ENCODE measurements at regions not wholly inside any gene's neighbourhood (a gene's known extent, or its start where the extent isn't known, plus 50 kb on each side); places are given as distances from the start of the nearest gene placed in this dataset.
A peak's percentile ranks its signal among the peaks of the same experiment; 100 is the strongest.

DNA sequence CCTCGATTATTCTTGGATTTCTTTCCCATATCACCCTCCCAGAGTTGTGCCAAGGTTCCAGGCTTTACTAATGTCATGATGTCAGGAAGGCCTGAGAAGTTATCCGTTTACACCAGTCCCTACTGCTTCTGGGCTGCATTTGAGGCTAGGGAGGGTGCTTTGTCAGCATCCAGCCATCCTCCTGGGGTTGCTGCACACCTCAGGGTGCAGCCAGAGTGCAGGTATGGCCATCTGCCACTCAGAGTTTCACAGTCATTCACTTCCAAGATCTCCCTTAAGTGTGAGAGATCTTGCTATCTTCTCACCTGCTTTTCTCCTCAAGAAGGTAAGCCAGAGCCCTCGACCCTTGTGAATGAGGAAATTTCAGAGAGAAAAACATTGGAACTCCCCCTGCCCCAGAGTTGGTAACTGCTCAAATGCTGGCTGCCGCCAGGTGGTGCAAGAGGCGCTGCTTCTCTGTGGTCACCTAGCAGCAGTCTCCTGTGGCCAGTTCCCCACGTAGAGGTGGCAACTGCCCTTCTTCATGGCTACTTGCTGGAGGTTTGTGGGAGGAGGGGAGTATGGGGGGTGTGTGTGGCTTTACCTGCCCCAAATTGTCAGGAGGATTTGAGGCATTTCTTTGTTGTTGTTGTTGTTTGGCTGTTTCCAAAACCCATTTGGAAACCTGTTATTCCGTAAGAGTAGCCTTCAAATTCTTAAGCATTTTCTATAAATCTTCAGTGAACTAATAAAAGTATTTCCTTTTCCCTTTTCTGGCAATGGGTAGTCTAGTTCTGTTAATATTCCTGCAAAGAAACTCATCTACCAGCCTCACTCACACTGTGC, 259.6 kb upstream of the DMRT1 start:
- TF ChIP-seq SRF (IDR thresholded peaks at IDR 0.05; ENCODE audit: low read depth, low read length) (no peak), CREB1 (IDR thresholded peaks at IDR 0.05) (no peak), EZH2 (IDR thresholded peaks at IDR 0.05; ENCODE audit: low read depth, low read length, severe bottlenecking) (no peak), GABPA (IDR thresholded peaks at IDR 0.05; ENCODE audit: borderline replicate concordance, insufficient read depth, low read length) (no peak), ZNF274 (IDR thresholded peaks at IDR 0.05; ENCODE audit: borderline replicate concordance, extremely low read depth, low read length) (no peak), RAD21 (IDR thresholded peaks at IDR 0.05 in 1 of 2, conservative IDR thresholded peaks at IDR 0.05 in 1 of 2; ENCODE audit: low read depth in 2 of 2, low read length in 2 of 2) (peak; percentile 57 to 64), RNF2 (IDR thresholded peaks at IDR 0.05; ENCODE audit: borderline replicate concordance, low read depth, low read length, missing control alignments, poor library complexity, severe bottlenecking) (no peak)
- TF ChIP-seq, protein P1, sequence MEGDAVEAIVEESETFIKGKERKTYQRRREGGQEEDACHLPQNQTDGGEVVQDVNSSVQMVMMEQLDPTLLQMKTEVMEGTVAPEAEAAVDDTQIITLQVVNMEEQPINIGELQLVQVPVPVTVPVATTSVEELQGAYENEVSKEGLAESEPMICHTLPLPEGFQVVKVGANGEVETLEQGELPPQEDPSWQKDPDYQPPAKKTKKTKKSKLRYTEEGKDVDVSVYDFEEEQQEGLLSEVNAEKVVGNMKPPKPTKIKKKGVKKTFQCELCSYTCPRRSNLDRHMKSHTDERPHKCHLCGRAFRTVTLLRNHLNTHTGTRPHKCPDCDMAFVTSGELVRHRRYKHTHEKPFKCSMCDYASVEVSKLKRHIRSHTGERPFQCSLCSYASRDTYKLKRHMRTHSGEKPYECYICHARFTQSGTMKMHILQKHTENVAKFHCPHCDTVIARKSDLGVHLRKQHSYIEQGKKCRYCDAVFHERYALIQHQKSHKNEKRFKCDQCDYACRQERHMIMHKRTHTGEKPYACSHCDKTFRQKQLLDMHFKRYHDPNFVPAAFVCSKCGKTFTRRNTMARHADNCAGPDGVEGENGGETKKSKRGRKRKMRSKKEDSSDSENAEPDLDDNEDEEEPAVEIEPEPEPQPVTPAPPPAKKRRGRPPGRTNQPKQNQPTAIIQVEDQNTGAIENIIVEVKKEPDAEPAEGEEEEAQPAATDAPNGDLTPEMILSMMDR (IDR thresholded peaks at IDR 0.05; ENCODE audit: control extremely low read depth in 1 of 3, insufficient read depth in 1 of 3, low read depth in 1 of 3, low read length in 3 of 3), result peak; percentile 66 to 77 (median 73)

Data from H1 (cell line).